H9 (cell line): ENCODE measurements at regions not wholly inside any gene's neighbourhood (a gene's known extent, or its start where the extent isn't known, plus 50 kb on each side); places are given as distances from the start of the nearest gene placed in this dataset.

Experiments
- DNase-seq: peaks from one replicate; pipeline ENCODE4 v3.0.0-alpha.2; 2017
- H2AFZ ChIP-seq: one replicate; pipeline ENCODE4 v1.6.1; 2013; ENCODE audit warnings: mild to moderate bottlenecking, low read length, control low read depth, moderate library complexity
- H2AK5ac ChIP-seq: 2 replicates; pipeline ENCODE4 v1.6.1; 2013; ENCODE audit warnings: low read length, control low read depth, mixed read lengths; ENCODE audit not compliant: insufficient read length
- H2BK120ac ChIP-seq: one replicate; pipeline ENCODE4 v1.6.1; 2013; ENCODE audit warnings: low read depth, mild to moderate bottlenecking, low read length, control low read depth, inconsistent platforms; ENCODE audit not compliant: poor library complexity, severe bottlenecking
- H2BK12ac ChIP-seq: 2 replicates; pipeline ENCODE4 v1.6.1; 2013; ENCODE audit warnings: low read length, control low read depth, mixed read lengths, low read depth; ENCODE audit not compliant: insufficient read length
- H2BK15ac ChIP-seq: 2 replicates; pipeline ENCODE4 v1.6.1; 2013; ENCODE audit warnings: low read depth, low read length, control low read depth
- H2BK20ac ChIP-seq: one replicate; pipeline ENCODE4 v1.6.1; 2013; ENCODE audit warnings: low read depth, mild to moderate bottlenecking, low read length, control low read depth, inconsistent platforms; ENCODE audit not compliant: poor library complexity, severe bottlenecking
- H2BK5ac ChIP-seq: 2 replicates; pipeline ENCODE4 v1.6.1; 2013; ENCODE audit warnings: low read length, control low read depth, mixed read lengths; ENCODE audit not compliant: insufficient read length
- H3K14ac ChIP-seq: 2 replicates; pipeline ENCODE4 v1.6.1; 2013; ENCODE audit warnings: low read length, control low read depth; ENCODE audit not compliant: insufficient read depth
- H3K18ac ChIP-seq: 2 replicates; pipeline ENCODE4 v1.6.1; 2013; ENCODE audit warnings: low read depth, mild to moderate bottlenecking, mixed read lengths, low read length, control low read depth; ENCODE audit not compliant: insufficient read length
- H3K23ac ChIP-seq: 2 replicates; pipeline ENCODE4 v1.6.1; 2013; ENCODE audit warnings: low read length, control low read depth, mixed read lengths, low read depth; ENCODE audit not compliant: insufficient read length
- H3K23me2 ChIP-seq: 2 replicates; pipeline ENCODE4 v1.6.1; 2013; ENCODE audit warnings: low read depth, mild to moderate bottlenecking, mixed read lengths, low read length, control low read depth; ENCODE audit not compliant: insufficient read length, poor library complexity, severe bottlenecking
- H3K27ac ChIP-seq: 2 replicates; pipeline ENCODE4 v1.5.1; 2013; ENCODE audit warnings: low read length, control low read depth, mixed read lengths, low read depth; ENCODE audit not compliant: insufficient read length
- H3K27me3 ChIP-seq: 2 replicates; pipeline ENCODE4 v1.6.1; 2013; ENCODE audit warnings: low read length, control low read depth, inconsistent platforms; ENCODE audit not compliant: insufficient read depth
- H3K4ac ChIP-seq: 2 replicates; pipeline ENCODE4 v1.6.1; 2013; ENCODE audit warnings: low read depth, mild to moderate bottlenecking, control low read depth, inconsistent platforms, low read length, moderate library complexity
- H3K4me1 ChIP-seq: 2 replicates; pipeline ENCODE4 v1.6.1; 2013; ENCODE audit warnings: low read length, control low read depth, inconsistent platforms; ENCODE audit not compliant: insufficient read depth
- H3K4me2 ChIP-seq: 2 replicates; pipeline ENCODE4 v1.6.1; 2013; ENCODE audit warnings: low read length, control low read depth, mixed read lengths; ENCODE audit not compliant: insufficient read length, insufficient read depth
- H3K56ac ChIP-seq: 2 replicates; pipeline ENCODE4 v1.6.1; 2013; ENCODE audit warnings: low read depth, mild to moderate bottlenecking, mixed read lengths, low read length, control low read depth; ENCODE audit not compliant: insufficient read length
- H3K79me1 ChIP-seq: 2 replicates; pipeline ENCODE4 v1.6.1; 2013; ENCODE audit warnings: low read depth, mild to moderate bottlenecking, moderate library complexity, low read length, control low read depth, inconsistent platforms; ENCODE audit not compliant: insufficient read depth, poor library complexity, severe bottlenecking
- H3K79me2 ChIP-seq: 2 replicates; pipeline ENCODE4 v1.6.1; 2013; ENCODE audit warnings: low read length, control low read depth, inconsistent platforms; ENCODE audit not compliant: insufficient read depth
- H3K9ac ChIP-seq: 2 replicates; pipeline ENCODE4 v1.6.1; 2013; ENCODE audit warnings: low read length, control low read depth, mixed read lengths; ENCODE audit not compliant: insufficient read length; ENCODE audit errors: extremely low read depth
- H3K9me3 ChIP-seq: one replicate; pipeline ENCODE4 v1.6.1; 2013; ENCODE audit warnings: low read depth, low read length, inconsistent platforms; ENCODE audit not compliant: control insufficient read depth
- H3T11ph ChIP-seq: one replicate; pipeline ENCODE4 v1.6.1; 2013; ENCODE audit warnings: mild to moderate bottlenecking, low read length, control low read depth, inconsistent platforms
- H4K20me1 ChIP-seq: one replicate; pipeline ENCODE4 v1.6.1; 2013; ENCODE audit not compliant: control insufficient read depth, insufficient read length, insufficient read depth
- H4K5ac ChIP-seq: 2 replicates; pipeline ENCODE4 v1.6.1; 2013; ENCODE audit warnings: low read depth, mild to moderate bottlenecking, mixed read lengths, low read length, control low read depth; ENCODE audit not compliant: insufficient read length
- H4K8ac ChIP-seq: replicated peaks from 2 replicates; pipeline ENCODE4 v1.6.1; 2013; ENCODE audit warnings: low read length, control low read depth, mixed read lengths, low read depth; ENCODE audit not compliant: insufficient read length
- H4K91ac ChIP-seq: 2 replicates; pipeline ENCODE4 v1.6.1; 2013; ENCODE audit warnings: low read depth, mild to moderate bottlenecking, moderate library complexity, mixed read lengths, low read length, control low read depth; ENCODE audit not compliant: insufficient read length
- H3K27ac Mint-ChIP-seq, 3 experiments: 2 replicates in 2 of 3; 3 replicates in 1 of 3; pipeline ENCODE4 v1.8.0; 2020 to 2021; ENCODE audit warnings: mixed read lengths in 3 of 3, mild to moderate bottlenecking in 1 of 3, moderate library complexity in 1 of 3
- H3K27me3 Mint-ChIP-seq: 2 replicates; pipeline ENCODE4 v1.8.0; 2021; ENCODE audit warnings: low read depth, mild to moderate bottlenecking, moderate library complexity, mixed read lengths
- H3K36me3 Mint-ChIP-seq, 3 experiments: 2 replicates in 2 of 3; 3 replicates in 1 of 3; pipeline ENCODE4 v1.8.0; 2020 to 2021; ENCODE audit warnings: low read depth in 3 of 3, mixed read lengths in 3 of 3; ENCODE audit not compliant: insufficient read depth in 1 of 3
- H3K4me1 Mint-ChIP-seq, 2 experiments: 2 replicates each; pipeline ENCODE4 v1.8.0; 2020; ENCODE audit warnings: mixed read lengths in 2 of 2
- H3K4me3 Mint-ChIP-seq, 2 experiments: 2 replicates in 1 of 2; 3 replicates in 1 of 2; pipeline ENCODE4 v1.8.0; 2020 to 2021; ENCODE audit warnings: mild to moderate bottlenecking in 2 of 2, mixed read lengths in 2 of 2, moderate library complexity in 1 of 2
- H3K9me3 Mint-ChIP-seq, 2 experiments: 2 replicates in 1 of 2; 3 replicates in 1 of 2; pipeline ENCODE4 v1.8.0; 2020; ENCODE audit warnings: mild to moderate bottlenecking in 2 of 2, mixed read lengths in 2 of 2, moderate library complexity in 1 of 2
- CTCF ChIP-seq: fragments of 200-600 bp; sonication (generic); conservative IDR thresholded peaks from 3 replicates; pipeline ENCODE4 v1.8.0; 2021; ENCODE audit warnings: antibody characterized with exemption, mild to moderate bottlenecking
- WGBS: extraction: QIAGEN DNeasy Blood & Tissue Kit; methylation state at CpG from one replicate; pipeline ENCODE4 v1.1.7; 2013; ENCODE audit warnings: missing lambda C conversion rate, low lambda C conversion rate, mixed read lengths; ENCODE audit not compliant: insufficient read length; ENCODE audit errors: extremely low coverage; 5-methylcytosine and 5-hydroxymethylcytosine counted together

GRCh38 chr13:68078874-68079273, 848.7 kb upstream of the PCDH9 start:
- Mint-ChIP-seq H3K9me3 (no peaks in the 10 kb centered on the region), H3K4me1 (no peaks in the 10 kb centered on the region), H3K27me3 (no peaks in the 10 kb centered on the region), H3K36me3 (no peaks in the 10 kb centered on the region), H3K27ac (no peak overlapping the region), H3K4me3 (no peak overlapping the region)
- Histone ChIP-seq H3K14ac (no peak overlapping the region), H3K4ac (no peak overlapping the region), H3K27ac (no peak overlapping the region), H2AK5ac (no peak overlapping the region), H3K18ac (no peak overlapping the region), H2AFZ (no peak overlapping the region), H2BK12ac (no peak overlapping the region), H3K23me2 (no peaks in the 10 kb centered on the region), H4K20me1 (no peaks in the 10 kb centered on the region), H3K27me3 (no peaks in the 10 kb centered on the region), H4K91ac (no peak overlapping the region), H2BK20ac (no peak overlapping the region), H2BK120ac (no peak overlapping the region), H3K9ac (no peak overlapping the region), H3K79me2 (no peaks in the 10 kb centered on the region), H4K5ac (no peak overlapping the region), H3K9me3 (no peaks in the 10 kb centered on the region), H3K4me2 (no peak overlapping the region), H3K56ac (no peak overlapping the region), H3K4me1 (no peaks in the 10 kb centered on the region), H2BK15ac (no peak overlapping the region), H3K79me1 (no peaks in the 10 kb centered on the region), H4K8ac (no peak overlapping the region), H3K23ac (no peak overlapping the region), H3T11ph (no peak overlapping the region), H2BK5ac (no peak overlapping the region)
- WGBS: no CpG with 5 or more reads among the region's 1 CpG
- no peak for TF ChIP-seq CTCF
- DNase-seq: no peak
